ENCODE measurements at regions not wholly inside any gene's neighbourhood (a gene's known extent, or its start where the extent isn't known, plus 50 kb on each side); places are given as distances from the start of the nearest gene placed in this dataset.
A peak's percentile ranks its signal among the peaks of the same experiment; 100 is the strongest.

DNA sequence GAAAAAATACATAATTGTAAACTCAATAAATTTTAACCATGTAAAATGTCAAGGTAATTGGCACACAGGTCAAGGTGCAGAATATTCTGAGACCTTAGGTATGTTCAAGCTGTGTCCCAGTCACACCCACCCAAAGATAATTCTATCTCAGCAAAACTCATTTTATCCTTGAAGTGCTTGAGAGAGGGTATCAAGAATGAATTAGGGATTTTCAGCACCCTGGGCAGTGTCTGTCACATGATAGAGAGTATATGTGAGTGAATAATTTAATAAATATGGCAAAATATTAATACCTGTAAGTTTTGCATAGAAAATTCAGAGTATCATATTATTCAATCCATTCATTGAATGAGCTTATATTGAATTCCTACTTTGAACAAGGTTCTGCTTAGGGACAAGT lies 567.9 kb downstream of the FBXO15 start:
- no peak for DNase-seq
- no peaks in the 10 kb centered on the region for H3K36me3 ChIP-seq (ENCODE audit: low read depth)
- H3K4me3 ChIP-seq = no peak overlapping the region
- ATAC-seq = no peak
- TF ChIP-seq, protein P1, sequence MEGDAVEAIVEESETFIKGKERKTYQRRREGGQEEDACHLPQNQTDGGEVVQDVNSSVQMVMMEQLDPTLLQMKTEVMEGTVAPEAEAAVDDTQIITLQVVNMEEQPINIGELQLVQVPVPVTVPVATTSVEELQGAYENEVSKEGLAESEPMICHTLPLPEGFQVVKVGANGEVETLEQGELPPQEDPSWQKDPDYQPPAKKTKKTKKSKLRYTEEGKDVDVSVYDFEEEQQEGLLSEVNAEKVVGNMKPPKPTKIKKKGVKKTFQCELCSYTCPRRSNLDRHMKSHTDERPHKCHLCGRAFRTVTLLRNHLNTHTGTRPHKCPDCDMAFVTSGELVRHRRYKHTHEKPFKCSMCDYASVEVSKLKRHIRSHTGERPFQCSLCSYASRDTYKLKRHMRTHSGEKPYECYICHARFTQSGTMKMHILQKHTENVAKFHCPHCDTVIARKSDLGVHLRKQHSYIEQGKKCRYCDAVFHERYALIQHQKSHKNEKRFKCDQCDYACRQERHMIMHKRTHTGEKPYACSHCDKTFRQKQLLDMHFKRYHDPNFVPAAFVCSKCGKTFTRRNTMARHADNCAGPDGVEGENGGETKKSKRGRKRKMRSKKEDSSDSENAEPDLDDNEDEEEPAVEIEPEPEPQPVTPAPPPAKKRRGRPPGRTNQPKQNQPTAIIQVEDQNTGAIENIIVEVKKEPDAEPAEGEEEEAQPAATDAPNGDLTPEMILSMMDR (IDR thresholded peaks at IDR 0.05) = no peak
- intact Hi-C loops (cut with DNase I, micrococcal nuclease) = no loop called here
- H3K9me3 ChIP-seq = no peaks in the 10 kb centered on the region
- H3K4me1 ChIP-seq (ENCODE audit: low read depth) = no peaks in the 10 kb centered on the region

DNA sequence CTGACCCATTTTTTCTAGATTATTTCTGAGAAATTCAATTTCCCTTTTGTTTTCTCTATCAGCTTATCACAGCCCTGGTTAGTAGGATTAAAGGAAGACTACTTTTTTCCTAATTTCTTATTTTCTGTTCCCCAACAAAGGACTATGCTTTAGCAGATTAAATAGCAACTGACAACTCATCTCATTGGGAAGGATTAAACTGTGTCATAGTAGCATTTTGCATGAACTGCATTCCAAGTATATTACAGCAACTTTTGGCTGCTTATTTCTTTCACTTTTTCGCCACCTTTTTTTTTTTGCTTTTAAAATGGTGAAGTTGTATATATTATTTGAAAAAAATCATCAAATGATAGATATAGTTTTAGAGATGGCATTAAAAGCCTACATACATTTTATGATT lies 570.3 kb downstream of the FBXO15 start:
- intact Hi-C loops (cut with DNase I, micrococcal nuclease) = no loop called here
- ATAC-seq (no peak), DNase-seq (no peak)
- H3K4me1 ChIP-seq (ENCODE audit: low read depth) = no peaks in the 10 kb centered on the region
- TF ChIP-seq, protein P1 (IDR thresholded peaks at IDR 0.05) = no peak
- H3K4me3 ChIP-seq = no peak overlapping the region
- H3K9me3 ChIP-seq = no peaks in the 10 kb centered on the region
- H3K36me3 ChIP-seq (ENCODE audit: low read depth) = no peaks in the 10 kb centered on the region

DNA sequence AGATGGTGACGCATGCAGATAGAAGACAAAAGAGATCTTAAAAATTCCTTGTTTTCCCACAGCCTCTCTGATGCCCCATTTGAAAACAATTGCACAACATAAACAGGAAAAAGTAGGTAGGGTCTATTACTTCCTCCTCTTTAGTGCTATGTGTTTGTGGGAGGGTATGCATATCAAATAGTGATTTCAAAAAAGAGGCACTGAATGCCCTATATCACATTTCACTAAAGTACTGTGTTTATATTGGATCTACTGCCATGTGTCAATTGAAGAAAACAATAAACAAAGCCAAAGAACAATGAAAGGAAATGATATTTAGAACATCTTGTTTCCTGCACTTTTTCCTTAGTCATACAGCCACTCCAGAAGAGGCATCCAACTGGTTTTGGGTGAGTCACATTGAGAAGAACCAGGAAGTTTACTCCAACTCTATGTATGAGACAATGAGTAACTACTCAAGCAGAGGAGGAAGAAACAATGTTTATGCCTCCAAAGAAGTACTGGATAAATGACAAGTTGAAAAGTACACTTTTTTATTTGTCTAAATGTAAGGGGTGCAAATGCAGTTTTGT lies 583.6 kb downstream of the FBXO15 start:
- H3K4me1 ChIP-seq (ENCODE audit: low read depth) = no peaks in the 10 kb centered on the region
- intact Hi-C loops (cut with DNase I, micrococcal nuclease) = no loop called here
- DNase-seq (no peak), ATAC-seq (peak; percentile 56)
- no peak overlapping the region for H3K4me3 ChIP-seq
- no peaks in the 10 kb centered on the region for H3K9me3 ChIP-seq
- TF ChIP-seq, protein P1 (IDR thresholded peaks at IDR 0.05) = no peak
- H3K36me3 ChIP-seq (ENCODE audit: low read depth) = no peaks in the 10 kb centered on the region

DNA sequence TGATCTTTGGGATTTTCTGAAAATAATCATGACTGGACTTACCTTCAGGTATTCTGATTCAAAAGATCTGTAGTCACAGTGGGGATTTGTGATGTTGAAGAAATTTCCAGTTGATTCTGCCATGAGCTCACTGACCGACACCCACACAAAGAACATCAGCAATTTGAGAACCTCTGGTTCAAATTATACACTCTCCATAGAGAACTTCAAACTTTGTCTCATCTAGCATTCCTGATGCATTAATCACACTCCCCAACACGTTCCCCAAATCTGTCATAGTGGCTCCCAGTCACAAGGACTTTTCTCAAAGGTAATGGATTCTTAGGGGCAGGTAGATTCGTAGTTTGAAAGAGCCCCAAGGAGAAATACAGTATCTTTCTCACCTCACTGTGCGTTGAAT lies 584.3 kb downstream of the FBXO15 start:
- TF ChIP-seq, protein P1 (IDR thresholded peaks at IDR 0.05) = no peak
- intact Hi-C loops (cut with DNase I, micrococcal nuclease) = no loop called here
- no peak for DNase-seq
- no peak for ATAC-seq
- Histone ChIP-seq H3K9me3 (no peaks in the 10 kb centered on the region), H3K36me3 (ENCODE audit: low read depth) (no peaks in the 10 kb centered on the region), H3K4me1 (ENCODE audit: low read depth) (no peaks in the 10 kb centered on the region), H3K4me3 (no peak overlapping the region)

DNA sequence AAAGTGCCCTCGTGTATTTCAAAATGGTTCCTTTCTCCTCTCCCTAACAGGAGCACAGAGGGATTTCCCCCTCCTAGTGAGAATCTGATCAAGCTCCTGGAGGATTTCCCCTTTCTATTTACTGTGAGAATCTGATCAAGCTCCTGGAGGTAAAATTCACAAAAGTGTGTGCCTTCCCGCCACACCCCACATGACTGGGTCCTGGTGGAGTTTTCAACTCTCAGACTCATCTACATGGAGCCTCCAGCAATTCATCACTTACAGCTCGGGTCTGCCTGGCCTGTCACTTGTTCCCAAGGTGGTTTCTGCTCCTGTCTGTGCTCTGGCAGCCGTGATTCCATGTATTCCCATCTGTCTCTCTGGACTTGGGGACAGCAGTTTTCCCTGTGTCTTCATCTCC lies 590.7 kb downstream of the FBXO15 start:
- DNase-seq = no peak
- Histone ChIP-seq H3K36me3 (ENCODE audit: low read depth) (no peaks in the 10 kb centered on the region), H3K4me3 (no peak overlapping the region), H3K9me3 (no peaks in the 10 kb centered on the region), H3K4me1 (ENCODE audit: low read depth) (no peaks in the 10 kb centered on the region)
- intact Hi-C loops (cut with DNase I, micrococcal nuclease) = no loop called here
- TF ChIP-seq, protein P1 (IDR thresholded peaks at IDR 0.05) = no peak
- ATAC-seq = no peak

DNA sequence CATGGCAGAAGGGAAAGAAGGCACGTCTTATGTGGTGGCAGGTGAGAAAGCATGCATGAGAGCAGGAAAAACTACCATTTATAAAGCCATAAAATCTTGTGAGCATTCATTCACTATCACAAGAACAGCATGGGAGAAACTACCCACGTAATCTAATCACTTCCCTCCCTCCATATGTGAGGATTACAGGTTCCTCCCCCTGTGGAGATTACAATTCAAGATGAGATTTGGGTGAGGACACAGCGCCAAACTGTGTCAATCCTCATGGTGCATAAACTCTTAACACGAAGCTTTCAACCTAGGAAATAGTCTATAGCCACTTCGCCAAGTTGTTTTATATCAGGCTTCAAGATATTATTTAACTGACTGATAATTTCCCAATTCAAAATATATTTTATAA lies 595.5 kb downstream of the FBXO15 start:
- H3K4me1 ChIP-seq (ENCODE audit: low read depth) = no peaks in the 10 kb centered on the region
- ATAC-seq (no peak), DNase-seq (no peak)
- no peak overlapping the region for H3K4me3 ChIP-seq
- TF ChIP-seq, protein P1 (IDR thresholded peaks at IDR 0.05) = no peak
- H3K9me3 ChIP-seq = no peaks in the 10 kb centered on the region
- intact Hi-C loops (cut with DNase I, micrococcal nuclease) = no loop called here
- H3K36me3 ChIP-seq (ENCODE audit: low read depth) = no peaks in the 10 kb centered on the region
